HEK293 (cell line): ENCODE measurements at regions not wholly inside any gene's neighbourhood (a gene's known extent, or its start where the extent isn't known, plus 50 kb on each side); places are given as distances from the start of the nearest gene placed in this dataset.

Experiments
- CTCF ChIP-seq: fragments of 450-650 bp; formaldehyde crosslinking; IDR thresholded peaks from 2 replicates; pipeline ENCODE4 v1.5.1; 2016; ENCODE audit warnings: missing biosample characterization, missing genetic modification characterization
- TCF7L2 ChIP-seq: IDR thresholded peaks from 2 replicates; pipeline ENCODE4 v1.6.1; 2011; ENCODE audit warnings: low read depth, mild to moderate bottlenecking, inconsistent platforms, low read length, moderate library complexity, borderline replicate concordance
- ZNF518A ChIP-seq: fragments of 450-650 bp; formaldehyde crosslinking; conservative IDR thresholded peaks from 2 replicates; pipeline ENCODE4 v1.5.1; 2016; ENCODE audit warnings: low read depth, missing biosample characterization, missing genetic modification characterization

- TF ChIP-seq CTCF, result no peak
- TF ChIP-seq ZNF518A, result no peak
- no peak for TF ChIP-seq TCF7L2
Observed at GRCh38 chr7:79730971-79731370, 277.5 kb upstream of the MAGI2 start.
